Caco-2 (cell line): ENCODE measurements at regions not wholly inside any gene's neighbourhood (a gene's known extent, or its start where the extent isn't known, plus 50 kb on each side); places are given as distances from the start of the nearest gene placed in this dataset.
"Not testable (repeated sequence)": the region's sequence is repeated elsewhere in the genome, so short reads cannot be mapped to it uniquely, and the experiment has no call there.

ENCODE experiments used
- BruUV-seq: library from RNA; stranded (reverse); fragments of 400-500 nt; replicated peaks from 2 replicates; lab custom pipeline; 2021; lab: Mats Ljungman, UMichigan
- CTCF ChIA-PET: fragments of 300-600 bp; sonication (Branson Sonifier 250); formaldehyde crosslinking; loops from one replicate; lab custom pipeline; 2022; ENCODE audit warnings: antibody characterized with exemption; lab: Charles Lee
- POLR2A ChIA-PET: fragments of 300-600 bp; sonication (Branson Sonifier 250); formaldehyde crosslinking; loops from one replicate; lab custom pipeline; 2022; ENCODE audit warnings: antibody characterized with exemption; lab: Charles Lee
- DNase-seq, 2 experiments: peaks; one replicate each; pipeline versions ENCODE4 v3.0.0 to v3.0.0-alpha.2; 2020 to 2022
- H3K27me3 ChIP-seq: replicated peaks from 2 replicates; pipeline ENCODE4 v1.6.0; 2011; ENCODE audit warnings: low read length; ENCODE audit not compliant: control insufficient read depth, insufficient read depth
- H3K36me3 ChIP-seq: 2 replicates; pipeline ENCODE4 v1.5.1; 2011; ENCODE audit warnings: low read length; ENCODE audit not compliant: control insufficient read depth, insufficient read depth
- H3K4me1 ChIP-seq: fragments of 250-450 bp; sonication (Bioruptor Pico); 2 replicates; pipeline ENCODE4 v1.5.1; 2020; ENCODE audit warnings: mild to moderate bottlenecking
- H3K4me3 ChIP-seq: 2 replicates; pipeline ENCODE4 v1.5.1; 2011; ENCODE audit warnings: low read depth, mild to moderate bottlenecking, control low read depth, low read length
- H3K9me3 ChIP-seq: fragments of 250-450 bp; sonication (Bioruptor Pico); 2 replicates; pipeline ENCODE4 v1.5.1; 2020; ENCODE audit warnings: mild to moderate bottlenecking, moderate library complexity
- H3K27ac Mint-ChIP-seq: one replicate; pipeline ENCODE4 v1.8.0; 2022; ENCODE audit warnings: mixed read lengths; ENCODE audit not compliant: unreplicated experiment
- H3K27me3 Mint-ChIP-seq: one replicate; pipeline ENCODE4 v1.8.0; 2022; ENCODE audit warnings: mixed read lengths; ENCODE audit not compliant: insufficient read depth, unreplicated experiment
- H3K36me3 Mint-ChIP-seq: one replicate; pipeline ENCODE4 v1.8.0; 2022; ENCODE audit warnings: mild to moderate bottlenecking, mixed read lengths; ENCODE audit not compliant: insufficient read depth, unreplicated experiment
- H3K4me1 Mint-ChIP-seq: one replicate; pipeline ENCODE4 v1.8.0; 2022; ENCODE audit warnings: low read depth, mixed read lengths; ENCODE audit not compliant: unreplicated experiment
- H3K4me3 Mint-ChIP-seq: one replicate; pipeline ENCODE4 v1.8.0; 2022; ENCODE audit warnings: mild to moderate bottlenecking, moderate library complexity, mixed read lengths; ENCODE audit not compliant: unreplicated experiment
- H3K9me3 Mint-ChIP-seq: one replicate; pipeline ENCODE4 v1.8.0; 2022; ENCODE audit warnings: mixed read lengths; ENCODE audit not compliant: unreplicated experiment
- CTCF ChIP-seq, 2 experiments: fragments of 200-600 bp in 1 of 2; IDR thresholded peaks; 1 replicate in 1 of 2; 2 replicates in 1 of 2; pipeline versions ENCODE4 v1.5.1 to v1.8.0; 2011 to 2022; ENCODE audit warnings: antibody characterized with exemption in 1 of 2, control low read depth in 1 of 2, inconsistent platforms in 1 of 2, low read depth in 1 of 2, low read length in 1 of 2, mild to moderate bottlenecking in 1 of 2, moderate library complexity in 1 of 2; ENCODE audit not compliant: insufficient read depth in 1 of 2, severe bottlenecking in 1 of 2, unreplicated experiment in 1 of 2
- intact Hi-C: fragments of 100-400 bp; cut with micrococcal nuclease; formaldehyde crosslinking; loops from one replicate; pipeline ENCODE4 v1.10.0; 2022; ENCODE audit not compliant: unreplicated experiment

- no peak overlapping the region for H3K27ac Mint-ChIP-seq
- Histone ChIP-seq H3K36me3 (no peaks in the 10 kb centered on the region), H3K4me1 (no peaks in the 10 kb centered on the region), H3K27me3 (no peaks in the 10 kb centered on the region), H3K4me3 (no peak overlapping the region), H3K9me3 (no peaks in the 10 kb centered on the region)
- no peaks in the 10 kb centered on the region for H3K27me3 Mint-ChIP-seq
- peaks cover 9% of the 10 kb centered on the region for H3K9me3 Mint-ChIP-seq
- BruUV-seq = no TSS peak
- TF ChIP-seq CTCF (IDR thresholded peaks at IDR 0.05; ENCODE audit: insufficient read depth in 1 of 2, low read depth in 1 of 2, low read length in 1 of 2, severe bottlenecking in 1 of 2, unreplicated experiment in 1 of 2) = no peak
- no peaks in the 10 kb centered on the region for H3K4me1 Mint-ChIP-seq
- DNase-seq = no peak
- H3K36me3 Mint-ChIP-seq = no peaks in the 10 kb centered on the region
- intact Hi-C loops = no loop called here
- CTCF ChIA-PET = no interaction called here
- H3K4me3 Mint-ChIP-seq = no peak overlapping the region
- POLR2A ChIA-PET = no interaction called here
Measured at GRCh38 chr2:166768393-166769123, 119.7 kb upstream of the XIRP2 start.

GRCh38 chr2:166766769-166767322, 121.4 kb upstream of the XIRP2 start:
- H3K9me3 ChIP-seq, H3K27me3 Mint-ChIP-seq, H3K9me3 Mint-ChIP-seq, BruUV-seq, POLR2A ChIA-PET, H3K4me1 ChIP-seq, H3K4me3 ChIP-seq, H3K36me3 Mint-ChIP-seq, intact Hi-C loops, H3K4me3 Mint-ChIP-seq, H3K4me1 Mint-ChIP-seq, DNase-seq, H3K27ac Mint-ChIP-seq, CTCF ChIA-PET, H3K36me3 ChIP-seq, H3K27me3 ChIP-seq: not testable (repeated sequence)

- Histone ChIP-seq H3K27me3 (no peaks in the 10 kb centered on the region), H3K9me3 (no peaks in the 10 kb centered on the region), H3K4me3 (no peak overlapping the region), H3K4me1 (no peaks in the 10 kb centered on the region), H3K36me3 (no peaks in the 10 kb centered on the region)
- no peak for DNase-seq
- ChIA-PET CTCF (no interaction called here), POLR2A (no interaction called here)
- H3K4me3 Mint-ChIP-seq = no peak overlapping the region
- intact Hi-C loops = no loop called here
- H3K4me1 Mint-ChIP-seq = no peaks in the 10 kb centered on the region
- TF ChIP-seq CTCF (IDR thresholded peaks at IDR 0.05; ENCODE audit: insufficient read depth in 1 of 2, low read depth in 1 of 2, low read length in 1 of 2, severe bottlenecking in 1 of 2, unreplicated experiment in 1 of 2) = no peak
- no TSS peak for BruUV-seq
- H3K27me3 Mint-ChIP-seq = no peaks in the 10 kb centered on the region
- H3K36me3 Mint-ChIP-seq = no peaks in the 10 kb centered on the region
- peaks cover 9% of the 10 kb centered on the region for H3K9me3 Mint-ChIP-seq
- no peak overlapping the region for H3K27ac Mint-ChIP-seq
Measured at GRCh38 chr2:166766220-166766619, 122.1 kb upstream of the XIRP2 start.
